ENCODE measurements at regions not wholly inside any gene's neighbourhood (a gene's known extent, or its start where the extent isn't known, plus 50 kb on each side); places are given as distances from the start of the nearest gene placed in this dataset.

DNA sequence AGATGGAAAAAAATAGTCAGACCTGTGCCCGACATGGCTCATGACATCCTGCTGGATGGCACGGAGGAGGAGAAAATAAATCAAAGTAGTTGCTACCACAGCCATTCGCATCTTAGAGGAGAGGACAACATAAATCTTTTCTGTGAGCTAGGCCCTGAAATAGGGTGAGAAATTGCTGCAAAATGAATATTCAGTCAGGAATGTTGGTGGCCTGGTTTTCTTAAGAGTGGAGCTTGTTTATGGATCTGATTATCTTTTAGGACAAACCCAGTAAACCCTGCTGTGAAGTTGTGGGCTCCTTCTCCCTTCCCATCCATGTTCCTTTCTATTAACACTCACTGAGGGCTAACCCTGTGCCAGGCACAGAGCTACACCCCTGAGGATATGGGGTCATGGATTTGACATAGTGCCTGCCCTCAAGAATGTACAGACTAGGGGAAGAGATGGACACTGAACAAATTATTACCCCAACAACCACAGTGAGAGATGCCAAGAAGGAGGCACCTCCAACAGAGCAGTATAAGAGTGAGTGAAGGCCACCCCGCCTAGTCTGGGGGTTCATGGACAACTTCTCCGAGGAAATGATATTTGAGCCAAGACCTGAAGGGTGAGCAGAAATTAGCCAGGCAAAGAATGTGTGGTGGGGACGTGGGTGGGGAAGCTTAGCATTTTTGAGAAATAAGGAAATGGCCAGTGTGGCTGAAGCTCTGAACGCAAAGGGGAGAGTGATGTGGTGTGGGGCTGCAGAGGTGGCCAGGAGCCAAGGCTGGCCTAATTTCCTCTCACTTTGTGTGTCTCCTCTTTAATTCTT lies 68.9 kb upstream of the ARL8B start:
- TF ChIP-seq, protein P1, sequence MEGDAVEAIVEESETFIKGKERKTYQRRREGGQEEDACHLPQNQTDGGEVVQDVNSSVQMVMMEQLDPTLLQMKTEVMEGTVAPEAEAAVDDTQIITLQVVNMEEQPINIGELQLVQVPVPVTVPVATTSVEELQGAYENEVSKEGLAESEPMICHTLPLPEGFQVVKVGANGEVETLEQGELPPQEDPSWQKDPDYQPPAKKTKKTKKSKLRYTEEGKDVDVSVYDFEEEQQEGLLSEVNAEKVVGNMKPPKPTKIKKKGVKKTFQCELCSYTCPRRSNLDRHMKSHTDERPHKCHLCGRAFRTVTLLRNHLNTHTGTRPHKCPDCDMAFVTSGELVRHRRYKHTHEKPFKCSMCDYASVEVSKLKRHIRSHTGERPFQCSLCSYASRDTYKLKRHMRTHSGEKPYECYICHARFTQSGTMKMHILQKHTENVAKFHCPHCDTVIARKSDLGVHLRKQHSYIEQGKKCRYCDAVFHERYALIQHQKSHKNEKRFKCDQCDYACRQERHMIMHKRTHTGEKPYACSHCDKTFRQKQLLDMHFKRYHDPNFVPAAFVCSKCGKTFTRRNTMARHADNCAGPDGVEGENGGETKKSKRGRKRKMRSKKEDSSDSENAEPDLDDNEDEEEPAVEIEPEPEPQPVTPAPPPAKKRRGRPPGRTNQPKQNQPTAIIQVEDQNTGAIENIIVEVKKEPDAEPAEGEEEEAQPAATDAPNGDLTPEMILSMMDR (IDR thresholded peaks at IDR 0.05; ENCODE audit: insufficient read depth, low read length, poor library complexity, severe bottlenecking) = no peak
- TF ChIP-seq EZH2phosphoT487 (conservative IDR thresholded peaks at IDR 0.05; ENCODE audit: low read length) = no peak

All from SU-DHL-6 (cell line).